Inflammatory macrophage (primary cell): ENCODE measurements at regions not wholly inside any gene's neighbourhood (a gene's known extent, or its start where the extent isn't known, plus 50 kb on each side); places are given as distances from the start of the nearest gene placed in this dataset.
A peak's percentile ranks its signal among the peaks of the same experiment; 100 is the strongest.

ENCODE experiments used
- DNase-seq, 2 donors: peaks; one replicate each; pipeline ENCODE4 v3.0.0-alpha.2; 2020 to 2022

DNA sequence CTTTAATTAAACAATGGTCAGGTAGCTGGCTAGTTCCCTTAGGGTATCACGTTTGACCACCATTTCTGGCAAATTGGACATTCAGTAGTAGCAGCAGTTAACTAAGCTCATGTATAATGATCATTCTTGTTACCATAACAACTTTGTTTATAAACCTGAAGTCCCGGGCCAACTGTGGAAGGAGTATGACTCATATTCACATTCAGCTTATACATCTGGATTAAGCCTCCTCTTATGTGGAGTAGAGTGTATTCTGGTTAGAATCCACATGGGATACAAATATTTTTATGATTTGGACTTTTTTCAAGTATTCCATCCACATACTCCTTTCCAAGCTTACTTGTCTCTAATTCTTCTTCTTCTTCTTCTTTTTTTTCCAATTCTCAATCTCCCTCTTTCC lies 70.3 kb upstream of the ZSWIM2 start:
- DNase-seq = no peak

DNA sequence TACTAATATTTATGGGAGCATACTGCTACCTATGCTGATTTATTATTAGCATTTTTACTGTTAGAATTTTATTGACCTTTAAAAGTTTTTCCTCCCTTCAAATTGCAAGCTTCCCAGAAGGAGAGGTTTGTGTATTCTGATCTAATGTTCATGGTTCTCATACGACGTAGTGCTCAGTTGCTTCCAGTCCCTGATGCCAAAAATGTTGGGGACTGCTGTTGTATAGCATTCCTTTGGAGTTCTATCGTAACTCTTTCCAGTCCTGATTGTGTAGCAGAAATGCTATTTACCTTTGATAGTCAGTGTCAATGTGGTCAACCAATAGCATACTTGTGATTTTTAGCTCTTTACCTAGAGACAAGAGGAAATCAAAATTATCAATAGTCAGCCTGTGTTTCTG lies 69.5 kb upstream of the ZSWIM2 start:
- no peak for DNase-seq

GRCh38 chr2:186917866-186918265 lies 68.9 kb upstream of the ZSWIM2 start:
- DNase-seq = no peak

GRCh38 chr2:186913870-186914269 lies 64.9 kb upstream of the ZSWIM2 start:
- peak in 1 of 2 donors; percentile 15 for DNase-seq

- no peak for DNase-seq
These were observed 64.0 kb upstream of the ZSWIM2 start for GRCh38 chr2:186912979-186913378.

- DNase-seq = no peak
These were observed 62.6 kb upstream of the ZSWIM2 start for GRCh38 chr2:186911551-186912085.

- no peak for DNase-seq
These were observed 62.0 kb upstream of the ZSWIM2 start for GRCh38 chr2:186910996-186911395.

- DNase-seq = no peak
These were observed 60.1 kb upstream of the ZSWIM2 start for GRCh38 chr2:186909095-186909494.

- DNase-seq = no peak
These were observed 58.9 kb upstream of the ZSWIM2 start for GRCh38 chr2:186907897-186908296.

GRCh38 chr2:186903216-186903615 lies 54.2 kb upstream of the ZSWIM2 start:
- no peak for DNase-seq
